ENCODE measurements at regions not wholly inside any gene's neighbourhood (a gene's known extent, or its start where the extent isn't known, plus 50 kb on each side); places are given as distances from the start of the nearest gene placed in this dataset.

GRCh38 chr3:152742368-152743347 lies 92.3 kb upstream of the P2RY1 start:
- TF ChIP-seq EP300 (IDR thresholded peaks at IDR 0.05; ENCODE audit: borderline replicate concordance) = no peak
- no peak for TF ChIP-seq REST (IDR thresholded peaks at IDR 0.05; ENCODE audit: low read depth)
- no peak for TF ChIP-seq RAD21 (IDR thresholded peaks at IDR 0.05; ENCODE audit: low read depth)
- TF ChIP-seq TAF1 (IDR thresholded peaks at IDR 0.05; ENCODE audit: low read depth) = no peak
- TF ChIP-seq, protein P1, sequence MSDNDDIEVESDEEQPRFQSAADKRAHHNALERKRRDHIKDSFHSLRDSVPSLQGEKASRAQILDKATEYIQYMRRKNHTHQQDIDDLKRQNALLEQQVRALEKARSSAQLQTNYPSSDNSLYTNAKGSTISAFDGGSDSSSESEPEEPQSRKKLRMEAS (IDR thresholded peaks at IDR 0.05) = no peak
- TF ChIP-seq TCF12 (IDR thresholded peaks at IDR 0.05; ENCODE audit: low read depth) = no peak
- TF ChIP-seq NFIC (IDR thresholded peaks at IDR 0.05) = no peak
- TF ChIP-seq CEBPB (IDR thresholded peaks at IDR 0.05) = no peak
- no peak for TF ChIP-seq USF1 (IDR thresholded peaks at IDR 0.05)
